Endothelial cell of umbilical vein (primary cell): ENCODE measurements at regions not wholly inside any gene's neighbourhood (a gene's known extent, or its start where the extent isn't known, plus 50 kb on each side); places are given as distances from the start of the nearest gene placed in this dataset.

ENCODE experiments used
- BruUV-seq: library from RNA; stranded (reverse); fragments of 400-500 nt; replicated peaks from 2 replicates; lab custom pipeline; 2021; lab: Mats Ljungman, UMichigan
- CTCF ChIA-PET: fragments of 300-600, 350-600 bp; sonication (Branson Sonifier 250); formaldehyde crosslinking; loops from one replicate; lab custom pipeline; 2021; ENCODE audit warnings: antibody characterized with exemption, inconsistent platforms; lab: Charles Lee
- POLR2A ChIA-PET: fragments of 300-600, 350-600 bp; sonication (Branson Sonifier 250); formaldehyde crosslinking; loops from one replicate; lab custom pipeline; 2021; ENCODE audit warnings: antibody characterized with exemption, inconsistent platforms; lab: Charles Lee
- DNase-seq: peaks from one replicate; pipeline ENCODE4 v3.0.0-alpha.2; 2011; ENCODE audit warnings: low read depth, low spot score
- FAIRE-seq: peaks from 2 replicates; lab custom pipeline; 2011; peaks lifted over from hg19 to GRCh38; lab: Jason Lieb, UNC
- H2AFZ ChIP-seq: 2 replicates; pipeline ENCODE4 v1.6.0; 2012; ENCODE audit warnings: low read depth, low read length, control low read depth, inconsistent platforms
- H3K27ac ChIP-seq: 2 replicates; pipeline ENCODE4 v1.5.1; 2011; ENCODE audit warnings: low read depth, mild to moderate bottlenecking, control low read depth, low read length, moderate library complexity; ENCODE audit not compliant: insufficient read depth
- H3K27me3 ChIP-seq, 2 experiments: 2 replicates each; pipeline versions ENCODE4 v1.6.0 to v1.6.1; 2011; ENCODE audit warnings: low read length in 2 of 2, mixed read lengths in 1 of 2; ENCODE audit not compliant: control insufficient read depth in 2 of 2, insufficient read depth in 2 of 2
- H3K36me3 ChIP-seq, 2 experiments: 2 replicates in 1 of 2; 3 replicates in 1 of 2; pipeline ENCODE4 v1.5.1; 2011; ENCODE audit warnings: low read length in 2 of 2, mild to moderate bottlenecking in 1 of 2, moderate library complexity in 1 of 2; ENCODE audit not compliant: control insufficient read depth in 2 of 2, insufficient read depth in 2 of 2; ENCODE audit errors: extremely low read depth in 1 of 2
- H3K4me1 ChIP-seq: 3 replicates; pipeline ENCODE4 v1.5.1; 2011; ENCODE audit warnings: mild to moderate bottlenecking, low read length; ENCODE audit not compliant: control insufficient read depth, insufficient read depth; ENCODE audit errors: extremely low read depth
- H3K4me2 ChIP-seq: 2 replicates; pipeline ENCODE4 v1.6.1; 2011; ENCODE audit warnings: low read length, control low read depth, mixed read lengths; ENCODE audit not compliant: insufficient read depth
- H3K4me3 ChIP-seq, 3 experiments: fragments of 200-600 bp in 1 of 3; sonication (generic), shearing (Covaris generic) in 1 of 3; replicated peaks in 1 of 3; 2 replicates each; pipeline ENCODE4 v1.5.1; 2011 to 2016; ENCODE audit warnings: control low read depth in 3 of 3, low read length in 3 of 3, mild to moderate bottlenecking in 2 of 3, inconsistent platforms in 1 of 3, low read depth in 1 of 3, moderate library complexity in 1 of 3; ENCODE audit not compliant: insufficient read depth in 1 of 3
- H3K79me2 ChIP-seq: 2 replicates; pipeline ENCODE4 v1.6.0; 2012; ENCODE audit warnings: low read length, inconsistent platforms; ENCODE audit not compliant: control insufficient read depth, insufficient read depth
- H3K9ac ChIP-seq: replicated peaks from 2 replicates; pipeline ENCODE3; 2011; ENCODE audit warnings: low read length, control low read depth; ENCODE audit not compliant: insufficient read depth; ENCODE audit errors: extremely low read depth
- H3K9me1 ChIP-seq: replicated peaks from 3 replicates; pipeline ENCODE4 v1.6.0; 2011; ENCODE audit warnings: mild to moderate bottlenecking, low read length; ENCODE audit not compliant: control insufficient read depth, insufficient read depth; ENCODE audit errors: extremely low read depth
- H3K9me3 ChIP-seq: replicated peaks from 2 replicates; pipeline ENCODE4 v1.5.1; 2012; ENCODE audit warnings: low read length, inconsistent platforms; ENCODE audit not compliant: control insufficient read depth, insufficient read depth
- H4K20me1 ChIP-seq: replicated peaks from 2 replicates; pipeline ENCODE3; 2011; ENCODE audit warnings: mild to moderate bottlenecking, low read length; ENCODE audit not compliant: control insufficient read depth, insufficient read depth; ENCODE audit errors: extremely low read depth
- CTCF ChIP-seq, 2 donors: IDR thresholded peaks; 1 replicate in 1 of 2; 2 replicates in 1 of 2; pipeline ENCODE4 v1.5.1; 2011; ENCODE audit warnings: low read length in 2 of 2, mild to moderate bottlenecking in 2 of 2, moderate library complexity in 2 of 2, control low read depth in 1 of 2, inconsistent platforms in 1 of 2, low read depth in 1 of 2; ENCODE audit not compliant: insufficient read depth in 1 of 2; ENCODE audit errors: extremely low read depth in 1 of 2
- EZH2 ChIP-seq: IDR thresholded peaks from 2 replicates; pipeline ENCODE4 v1.6.1; 2012; ENCODE audit warnings: borderline replicate concordance, low read depth, mild to moderate bottlenecking, moderate library complexity, low read length, inconsistent platforms; ENCODE audit not compliant: severe bottlenecking
- FOS ChIP-seq: IDR thresholded peaks from 2 replicates; pipeline ENCODE4 v1.6.1; 2011; ENCODE audit warnings: mild to moderate bottlenecking, low read length, moderate library complexity, borderline replicate concordance; ENCODE audit not compliant: insufficient read depth
- GATA2 ChIP-seq: IDR thresholded peaks from 2 replicates; pipeline ENCODE4 v1.7.0; 2011; ENCODE audit warnings: low read depth, mild to moderate bottlenecking, moderate library complexity, mixed read lengths, low read length; ENCODE audit not compliant: insufficient read length, insufficient read depth
- JUN ChIP-seq: IDR thresholded peaks from 2 replicates; pipeline ENCODE4 v1.6.1; 2011; ENCODE audit warnings: borderline replicate concordance, low read depth; ENCODE audit not compliant: insufficient read length, insufficient read depth
- MAX ChIP-seq: IDR thresholded peaks from 2 replicates; pipeline ENCODE4 v1.6.1; 2011; ENCODE audit not compliant: insufficient read depth, insufficient read length
- MYC ChIP-seq: IDR thresholded peaks from one replicate; pipeline ENCODE4 v1.6.1; 2011; ENCODE audit warnings: mild to moderate bottlenecking, low read depth, low read length
- POLR2A ChIP-seq: IDR thresholded peaks from 2 replicates; pipeline ENCODE4 v1.6.1; 2012; ENCODE audit warnings: low read depth, mild to moderate bottlenecking, control low read depth, low read length
- POLR2AphosphoS5 ChIP-seq: IDR thresholded peaks from 2 replicates; pipeline ENCODE4 v1.6.1; 2012; ENCODE audit warnings: low read depth, mild to moderate bottlenecking, control low read depth, low read length, moderate library complexity; ENCODE audit not compliant: insufficient read depth
- dilution Hi-C: fragments of 300-500 bp; cut with MboI; formaldehyde crosslinking; loops from one replicate; pipeline ENCODE4 v1.15.0; 2019; ENCODE audit warnings: low sequenced_read_pairs; ENCODE audit not compliant: extremely low pct_ligation_motif_present
- intact Hi-C: fragments of 100-400 bp; cut with micrococcal nuclease; formaldehyde crosslinking; loops from one replicate; pipeline ENCODE4 v1.10.0; 2022

- H3K4me1 ChIP-seq: no peaks in the 10 kb centered on the region
- no peaks in the 10 kb centered on the region for H3K9me3 ChIP-seq
- no peak overlapping the region for H3K4me2 ChIP-seq
- no peaks in the 10 kb centered on the region for H3K79me2 ChIP-seq
- no TSS peak for BruUV-seq
- H3K4me3 ChIP-seq: no peak overlapping the region
- H3K9ac ChIP-seq: no peak overlapping the region
- H3K36me3 ChIP-seq: no peaks in the 10 kb centered on the region
- no peak for FAIRE-seq
- intact Hi-C loops (no loop called here), dilution Hi-C loops (no loop called here)
- POLR2A ChIA-PET: no interaction called here
- DNase-seq: no peak
- CTCF ChIA-PET: no interaction called here
- H3K27ac ChIP-seq: no peak overlapping the region
- no peaks in the 10 kb centered on the region for H3K9me1 ChIP-seq
- H4K20me1 ChIP-seq: no peaks in the 10 kb centered on the region
- H3K27me3 ChIP-seq: no peaks in the 10 kb centered on the region
- H2AFZ ChIP-seq: no peak overlapping the region
- TF ChIP-seq MYC (no peak), MAX (no peak), POLR2A (no peak), GATA2 (no peak), POLR2AphosphoS5 (no peak), JUN (no peak), CTCF (IDR thresholded peaks at IDR 0.05; ENCODE audit: extremely low read depth in 1 of 2, insufficient read depth in 1 of 2, low read depth in 1 of 2, low read length in 2 of 2) (no peak), FOS (no peak), EZH2 (no peak)
These were observed 355.1 kb upstream of the CLNK start for GRCh38 chr4:11039634-11040131.
